Sigmoid colon (tissue), 4 donors: ENCODE measurements at regions not wholly inside any gene's neighbourhood (a gene's known extent, or its start where the extent isn't known, plus 50 kb on each side); places are given as distances from the start of the nearest gene placed in this dataset.

Source experiments
- CTCF ChIP-seq, 4 experiments: fragments of 450-650 bp in 3 of 4; fragments of 200-600 bp in 1 of 4; IDR thresholded peaks; one replicate each; pipeline ENCODE4 v1.5.1; 2016 to 2019; ENCODE audit warnings: antibody characterized with exemption in 4 of 4, mild to moderate bottlenecking in 3 of 4, moderate library complexity in 2 of 4
- POLR2A ChIP-seq, 2 donors: fragments of 450-650 bp; IDR thresholded peaks; one replicate each; pipeline ENCODE4 v1.6.1; 2016; ENCODE audit warnings: antibody characterized with exemption in 2 of 2, mild to moderate bottlenecking in 2 of 2, moderate library complexity in 2 of 2
- POLR2AphosphoS5 ChIP-seq, 4 donors: sonication (generic); formaldehyde crosslinking; IDR thresholded peaks; one replicate each; pipeline ENCODE4 v1.6.1; 2017; ENCODE audit warnings: antibody characterized with exemption in 4 of 4

DNA sequence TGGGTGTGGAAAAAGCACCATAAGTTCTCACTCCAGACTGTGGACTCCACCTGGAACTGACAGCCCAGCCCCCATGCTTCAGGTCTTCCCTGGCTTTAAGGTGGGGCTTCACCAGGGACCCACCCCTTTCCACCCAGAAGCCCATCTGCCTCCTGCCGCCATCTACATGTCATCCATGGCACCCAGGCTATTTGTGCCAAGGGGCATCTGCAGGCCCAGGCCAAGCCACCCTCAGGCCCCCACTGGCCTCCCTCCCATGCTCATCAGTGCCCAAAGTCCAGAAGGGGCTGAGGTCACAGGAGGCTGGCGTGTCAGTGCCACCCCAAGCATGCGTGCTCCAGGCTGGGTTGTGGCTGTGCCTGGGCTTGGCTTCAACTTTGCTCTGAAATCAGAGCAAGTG is 212.2 kb upstream of the DIO3 start:
- TF ChIP-seq CTCF (IDR thresholded peaks at IDR 0.05) (no peak), POLR2A (IDR thresholded peaks at IDR 0.05) (no peak), POLR2AphosphoS5 (IDR thresholded peaks at IDR 0.05) (no peak)
